ENCODE measurements at regions not wholly inside any gene's neighbourhood (a gene's known extent, or its start where the extent isn't known, plus 50 kb on each side); places are given as distances from the start of the nearest gene placed in this dataset.

- ATAC-seq (ENCODE audit: low read depth): no peak
- intact Hi-C loops (cut with micrococcal nuclease): no loop called here
- TF ChIP-seq EZH2 (IDR thresholded peaks at IDR 0.05; ENCODE audit: borderline replicate concordance, insufficient read depth, low read depth, low read length, poor library complexity, severe bottlenecking): no peak
- TF ChIP-seq CTCF (IDR thresholded peaks at IDR 0.05): no peak
- Histone ChIP-seq H3K4me2 (replicated peaks; ENCODE audit: low read depth, low read length, poor library complexity, severe bottlenecking) (no peak overlapping the region), H3K79me2 (ENCODE audit: control insufficient read depth, insufficient read depth, low read length) (no peaks in the 10 kb centered on the region), H3K9ac (ENCODE audit: low read length) (no peak overlapping the region), H3K27me3 (replicated peaks in 1 of 4; ENCODE audit: control extremely low read depth in 1 of 4, control insufficient read depth in 3 of 4, insufficient read depth in 4 of 4, low read length in 3 of 4) (no peaks in the 10 kb centered on the region), H3K4me1 (ENCODE audit: control insufficient read depth in 2 of 2, insufficient read depth in 2 of 2, low read length in 2 of 2) (no peaks in the 10 kb centered on the region), H3K27ac (ENCODE audit: low read length in 2 of 2) (no peak overlapping the region), H3K9me3 (ENCODE audit: control extremely low read depth in 1 of 3, control insufficient read depth in 2 of 3, insufficient read depth in 1 of 3, low read length in 2 of 3) (no peaks in the 10 kb centered on the region), H3K4me3 (ENCODE audit: control extremely low read depth in 1 of 5, extremely low read depth in 1 of 5, insufficient read depth in 1 of 5, low read depth in 2 of 5, low read length in 4 of 5) (no peak overlapping the region), H2AFZ (ENCODE audit: insufficient read depth, low read depth, low read length, poor library complexity, severe bottlenecking) (no peak overlapping the region), H4K20me1 (ENCODE audit: control insufficient read depth, insufficient read depth, low read length, poor library complexity, severe bottlenecking) (no peaks in the 10 kb centered on the region), H3K36me3 (replicated peaks in 1 of 2; ENCODE audit: control extremely low read depth in 1 of 2, control insufficient read depth in 1 of 2, extremely low read depth in 1 of 2, insufficient read depth in 2 of 2, low read length in 1 of 2) (no peaks in the 10 kb centered on the region)
- POLR2A ChIA-PET: no interaction called here
- no peak overlapping the region for H3K4me3 Mint-ChIP-seq
- CTCF ChIA-PET: no interaction called here
- no peak for DNase-seq
- no peaks in the 10 kb centered on the region for H3K4me1 Mint-ChIP-seq
- WGBS (ENCODE audit: insufficient coverage): no CpG with 5 or more reads among the region's 3 CpGs
- peaks cover 2% of the 10 kb centered on the region for H3K9me3 Mint-ChIP-seq (ENCODE audit: insufficient read depth)
- no peaks in the 10 kb centered on the region for H3K27me3 Mint-ChIP-seq
- H3K27ac Mint-ChIP-seq: no peak overlapping the region
Measured at GRCh38 chr1:72462186-72462905, 180.0 kb upstream of the NEGR1 start.

DNA sequence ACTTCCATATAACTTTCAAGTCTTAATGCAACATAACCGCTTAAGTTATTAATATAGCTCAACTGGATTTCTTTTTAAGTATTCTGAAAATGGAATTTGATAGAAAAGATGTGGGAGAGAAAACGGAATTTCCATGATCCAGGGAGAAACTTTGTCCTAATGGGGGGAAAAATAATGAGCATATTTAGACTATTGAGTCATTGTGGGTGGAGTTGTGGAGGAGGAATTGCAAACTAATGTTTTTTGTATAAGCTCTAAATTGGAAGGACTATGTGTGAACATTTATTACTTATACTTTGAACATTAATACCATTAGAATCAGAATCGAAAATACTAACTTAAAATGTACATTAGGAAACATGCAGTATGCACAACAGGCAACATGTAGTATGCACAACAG, 159.9 kb upstream of the NEGR1 start:
- no peaks in the 10 kb centered on the region for H3K9me3 Mint-ChIP-seq (ENCODE audit: insufficient read depth)
- no peak overlapping the region for H3K27ac Mint-ChIP-seq
- TF ChIP-seq EZH2 (IDR thresholded peaks at IDR 0.05; ENCODE audit: borderline replicate concordance, insufficient read depth, low read depth, low read length, poor library complexity, severe bottlenecking) (no peak), CTCF (IDR thresholded peaks at IDR 0.05) (no peak)
- WGBS (ENCODE audit: insufficient coverage): no CpG with 5 or more reads among the region's 3 CpGs
- Histone ChIP-seq H3K4me1 (ENCODE audit: control insufficient read depth in 2 of 2, insufficient read depth in 2 of 2, low read length in 2 of 2) (no peaks in the 10 kb centered on the region), H3K27me3 (replicated peaks in 1 of 4; ENCODE audit: control extremely low read depth in 1 of 4, control insufficient read depth in 3 of 4, insufficient read depth in 4 of 4, low read length in 3 of 4) (no peaks in the 10 kb centered on the region), H4K20me1 (ENCODE audit: control insufficient read depth, insufficient read depth, low read length, poor library complexity, severe bottlenecking) (no peaks in the 10 kb centered on the region), H2AFZ (ENCODE audit: insufficient read depth, low read depth, low read length, poor library complexity, severe bottlenecking) (no peak overlapping the region), H3K4me3 (ENCODE audit: control extremely low read depth in 1 of 5, extremely low read depth in 1 of 5, insufficient read depth in 1 of 5, low read depth in 2 of 5, low read length in 4 of 5) (no peak overlapping the region), H3K9ac (ENCODE audit: low read length) (no peak overlapping the region), H3K4me2 (replicated peaks; ENCODE audit: low read depth, low read length, poor library complexity, severe bottlenecking) (no peak overlapping the region), H3K36me3 (replicated peaks in 1 of 2; ENCODE audit: control extremely low read depth in 1 of 2, control insufficient read depth in 1 of 2, extremely low read depth in 1 of 2, insufficient read depth in 2 of 2, low read length in 1 of 2) (no peaks in the 10 kb centered on the region), H3K79me2 (ENCODE audit: control insufficient read depth, insufficient read depth, low read length) (no peaks in the 10 kb centered on the region), H3K9me3 (ENCODE audit: control extremely low read depth in 1 of 3, control insufficient read depth in 2 of 3, insufficient read depth in 1 of 3, low read length in 2 of 3) (peaks cover 0 to 8% (median 0%) of the 10 kb centered on the region in 3 donors), H3K27ac (ENCODE audit: low read length in 2 of 2) (no peak overlapping the region)
- intact Hi-C loops (cut with micrococcal nuclease): no loop called here
- DNase-seq (no peak), ATAC-seq (ENCODE audit: low read depth) (no peak)
- no peaks in the 10 kb centered on the region for H3K27me3 Mint-ChIP-seq
- ChIA-PET POLR2A (no interaction called here), CTCF (no interaction called here)
- H3K4me1 Mint-ChIP-seq: no peaks in the 10 kb centered on the region
- H3K4me3 Mint-ChIP-seq: no peak overlapping the region

All from B cell (primary cell).